ENCODE measurements at regions not wholly inside any gene's neighbourhood (a gene's known extent, or its start where the extent isn't known, plus 50 kb on each side); places are given as distances from the start of the nearest gene placed in this dataset.

DNA sequence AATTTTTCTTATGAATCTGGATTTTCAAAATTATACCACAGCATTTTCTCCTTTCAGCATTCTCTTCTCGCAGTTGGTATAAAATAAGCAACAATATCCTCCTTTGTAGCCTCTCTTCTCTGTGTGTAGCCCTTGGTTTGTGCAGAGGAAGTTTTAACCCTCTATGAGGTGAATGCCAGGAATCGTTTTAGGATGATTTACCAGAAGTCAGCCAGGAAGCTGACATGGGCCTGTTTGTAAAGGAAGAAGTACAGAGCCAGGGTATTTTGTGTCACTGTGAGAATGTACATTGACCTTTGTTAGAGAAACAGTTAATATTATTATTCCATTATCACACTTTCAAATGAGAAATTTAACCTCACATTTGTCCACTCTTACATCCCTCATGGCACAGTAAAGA, 88.9 kb upstream of the RPL34 start:
- H3K27me3 ChIP-seq (ENCODE audit: control insufficient read depth in 1 of 2, insufficient read depth in 2 of 2, low read length in 2 of 2) = no peaks in the 10 kb centered on the region; a peak in 2 of 5 replicates
- intact Hi-C loops (cut with micrococcal nuclease; ENCODE audit: unreplicated experiment) (no loop called here), in situ Hi-C loops (cut with HindIII; ENCODE audit: extremely low pct_ligation_motif_present, low pct_unique_long_range_greater_than_20kb) (no loop called here)
- ATAC-seq (no peak), DNase-seq (ENCODE audit: low spot score) (no peak), FAIRE-seq (no peak)
- H2AFZ ChIP-seq (ENCODE audit: low read length) = no peak overlapping the region
- no TSS peak for BruUV-seq (replicated peaks)
- H3K36me3 ChIP-seq (replicated peaks in 1 of 2; ENCODE audit: control insufficient read depth in 1 of 2, insufficient read depth in 2 of 2, low read length in 2 of 2) = no peaks in the 10 kb centered on the region
- H3K79me2 ChIP-seq (ENCODE audit: insufficient read depth, low read length) = no peaks in the 10 kb centered on the region
- H3K4me2 ChIP-seq (ENCODE audit: low read depth, low read length) = no peak overlapping the region
- CTCF ChIA-PET (ENCODE audit: low intra/inter-chr PET ratio, low total read pairs) = no interaction called here
- no peaks in the 10 kb centered on the region for H3K9me3 ChIP-seq (ENCODE audit: low read length)
- POLR2A ChIA-PET = no interaction called here
- no peaks in the 10 kb centered on the region for H3K4me1 ChIP-seq (ENCODE audit: insufficient read depth, low read length)
- no peak overlapping the region for H3K4me3 ChIP-seq (replicated peaks in 1 of 3; ENCODE audit: insufficient read depth in 1 of 3, low read depth in 2 of 3, low read length in 3 of 3)
- H3K27ac ChIP-seq (ENCODE audit: extremely low read length, insufficient read depth, low read length) = no peak overlapping the region
- TF ChIP-seq PHF5A (CRISPR knock-in tag; IDR thresholded peaks at IDR 0.05; ENCODE audit: low read depth, unreplicated experiment) (no peak), TGIF2 (CRISPR knock-in tag; IDR thresholded peaks at IDR 0.05) (no peak), FOXK2 (IDR thresholded peaks at IDR 0.05) (no peak), ZNF460 (CRISPR knock-in tag; IDR thresholded peaks at IDR 0.05; ENCODE audit: borderline replicate concordance) (no peak)
- TF ChIP-seq, protein P1, sequence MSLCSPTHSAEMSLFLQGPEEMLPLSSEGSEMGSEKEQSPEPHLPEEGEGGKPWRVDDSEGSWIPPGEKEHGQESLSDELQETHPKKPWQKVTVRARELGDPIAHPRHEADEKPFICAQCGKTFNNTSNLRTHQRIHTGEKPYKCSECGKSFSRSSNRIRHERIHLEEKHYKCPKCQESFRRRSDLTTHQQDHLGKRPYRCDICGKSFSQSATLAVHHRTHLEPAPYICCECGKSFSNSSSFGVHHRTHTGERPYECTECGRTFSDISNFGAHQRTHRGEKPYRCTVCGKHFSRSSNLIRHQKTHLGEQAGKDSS (CRISPR knock-in tag; IDR thresholded peaks at IDR 0.05; ENCODE audit: borderline replicate concordance, low read depth) = no peak
- H4K20me1 ChIP-seq (ENCODE audit: insufficient read depth, low read length) = no peaks in the 10 kb centered on the region
- WGBS (ENCODE audit: low lambda C conversion rate) = 1% methylated on average over 2 of the region's 2 CpGs
- no peak overlapping the region for H3K9ac ChIP-seq (ENCODE audit: insufficient read depth, low read depth, low read length)

DNA sequence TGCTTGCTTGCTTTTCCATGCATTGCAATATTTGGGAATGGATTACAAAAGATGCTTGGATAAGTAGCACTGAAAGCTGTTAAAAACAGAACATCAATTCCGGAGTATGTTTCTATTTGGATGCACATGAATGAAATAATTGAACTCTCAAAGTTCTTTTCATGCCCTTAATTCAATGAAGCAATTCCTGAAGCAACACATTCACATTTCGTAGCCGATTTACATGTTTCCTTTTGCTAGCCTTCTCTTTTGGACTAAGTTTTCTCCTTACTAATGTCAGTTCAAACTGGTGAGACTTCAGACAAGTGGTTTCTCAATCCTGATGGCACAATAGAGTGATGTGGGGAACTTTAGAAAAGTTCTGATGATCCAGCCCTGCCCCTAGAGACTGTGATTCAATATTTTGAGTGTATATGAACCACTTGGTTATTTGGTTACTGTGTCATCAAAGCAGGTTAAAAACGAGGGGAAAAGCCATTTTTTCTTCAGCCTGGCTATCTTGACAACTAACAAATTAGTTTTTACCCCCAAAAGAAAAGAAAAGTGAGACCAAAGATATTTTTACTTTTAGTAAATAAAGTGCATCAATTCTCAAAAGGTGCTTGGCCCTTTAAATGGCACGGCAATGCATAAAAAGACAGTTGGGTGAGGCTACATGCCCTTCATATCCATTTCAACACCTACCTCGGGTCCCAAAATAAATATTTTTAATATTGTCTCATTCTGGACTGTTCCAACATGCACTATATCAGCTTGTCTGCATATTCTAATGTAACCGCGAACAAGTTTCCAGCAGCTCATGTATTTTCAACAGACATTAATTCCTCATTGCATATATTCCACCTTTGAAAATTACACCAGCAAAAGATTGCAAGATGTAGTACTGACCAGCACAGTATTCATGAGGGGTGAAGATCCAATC, 90.1 kb upstream of the RPL34 start:
- Histone ChIP-seq H3K36me3 (replicated peaks in 1 of 2; ENCODE audit: control insufficient read depth in 1 of 2, insufficient read depth in 2 of 2, low read length in 2 of 2) (no peaks in the 10 kb centered on the region), H3K4me1 (ENCODE audit: insufficient read depth, low read length) (no peaks in the 10 kb centered on the region), H3K27ac (ENCODE audit: extremely low read length, insufficient read depth, low read length) (no peak overlapping the region), H3K79me2 (ENCODE audit: insufficient read depth, low read length) (no peaks in the 10 kb centered on the region), H2AFZ (ENCODE audit: low read length) (no peak overlapping the region), H3K9me3 (ENCODE audit: low read length) (no peaks in the 10 kb centered on the region), H4K20me1 (ENCODE audit: insufficient read depth, low read length) (no peaks in the 10 kb centered on the region), H3K27me3 (ENCODE audit: control insufficient read depth in 1 of 2, insufficient read depth in 2 of 2, low read length in 2 of 2) (no peaks in the 10 kb centered on the region; a peak in 1 of 5 replicates), H3K4me3 (replicated peaks in 1 of 3; ENCODE audit: insufficient read depth in 1 of 3, low read depth in 2 of 3, low read length in 3 of 3) (no peak overlapping the region), H3K4me2 (ENCODE audit: low read depth, low read length) (no peak overlapping the region), H3K9ac (ENCODE audit: insufficient read depth, low read depth, low read length) (no peak overlapping the region)
- no TSS peak for BruUV-seq (replicated peaks)
- 32% methylated on average over 8 of the region's 8 CpGs for WGBS (ENCODE audit: low lambda C conversion rate)
- FAIRE-seq = no peak
- no peak for DNase-seq (ENCODE audit: low spot score)
- no peak for ATAC-seq
- CTCF ChIA-PET (ENCODE audit: low intra/inter-chr PET ratio, low total read pairs) = no interaction called here
- POLR2A ChIA-PET = no interaction called here
- intact Hi-C loops (cut with micrococcal nuclease; ENCODE audit: unreplicated experiment) (no loop called here), in situ Hi-C loops (cut with HindIII; ENCODE audit: extremely low pct_ligation_motif_present, low pct_unique_long_range_greater_than_20kb) (no loop called here)
- TF ChIP-seq ZC3H4 (CRISPR knock-in tag; IDR thresholded peaks at IDR 0.05; ENCODE audit: borderline replicate concordance) = no peak
- TF ChIP-seq PRMT3 (CRISPR knock-in tag; IDR thresholded peaks at IDR 0.05; ENCODE audit: borderline replicate concordance, low read depth) = no peak
- no peak for TF ChIP-seq ZNF569 (CRISPR knock-in tag; IDR thresholded peaks at IDR 0.05; ENCODE audit: borderline replicate concordance)
- TF ChIP-seq PHB2 (IDR thresholded peaks at IDR 0.05; ENCODE audit: partially characterized antibody) = no peak
- TF ChIP-seq ONECUT2 (CRISPR knock-in tag; IDR thresholded peaks at IDR 0.05) = no peak
- no peak for TF ChIP-seq ZNF549 (CRISPR knock-in tag; IDR thresholded peaks at IDR 0.05)
- TF ChIP-seq ZNF577 (CRISPR knock-in tag; IDR thresholded peaks at IDR 0.05; ENCODE audit: borderline replicate concordance, low read depth) = no peak
- TF ChIP-seq, protein P2, sequence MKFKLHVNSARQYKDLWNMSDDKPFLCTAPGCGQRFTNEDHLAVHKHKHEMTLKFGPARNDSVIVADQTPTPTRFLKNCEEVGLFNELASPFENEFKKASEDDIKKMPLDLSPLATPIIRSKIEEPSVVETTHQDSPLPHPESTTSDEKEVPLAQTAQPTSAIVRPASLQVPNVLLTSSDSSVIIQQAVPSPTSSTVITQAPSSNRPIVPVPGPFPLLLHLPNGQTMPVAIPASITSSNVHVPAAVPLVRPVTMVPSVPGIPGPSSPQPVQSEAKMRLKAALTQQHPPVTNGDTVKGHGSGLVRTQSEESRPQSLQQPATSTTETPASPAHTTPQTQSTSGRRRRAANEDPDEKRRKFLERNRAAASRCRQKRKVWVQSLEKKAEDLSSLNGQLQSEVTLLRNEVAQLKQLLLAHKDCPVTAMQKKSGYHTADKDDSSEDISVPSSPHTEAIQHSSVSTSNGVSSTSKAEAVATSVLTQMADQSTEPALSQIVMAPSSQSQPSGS (CRISPR knock-in tag; IDR thresholded peaks at IDR 0.05) = no peak
- TF ChIP-seq MTA1 (CRISPR knock-in tag; IDR thresholded peaks at IDR 0.05; ENCODE audit: borderline replicate concordance) = no peak
- TF ChIP-seq MAFK (conservative IDR thresholded peaks at IDR 0.05 in 1 of 2, IDR thresholded peaks at IDR 0.05 in 1 of 2; ENCODE audit: low read length in 2 of 2) = no peak
- TF ChIP-seq MED1 (CRISPR knock-in tag; IDR thresholded peaks at IDR 0.05) = no peak
